Esophagus muscularis mucosa (tissue), 3 donors: ENCODE measurements at regions not wholly inside any gene's neighbourhood (a gene's known extent, or its start where the extent isn't known, plus 50 kb on each side); places are given as distances from the start of the nearest gene placed in this dataset.

Experiments
- POLR2A ChIP-seq: fragments of 450-650 bp; IDR thresholded peaks from one replicate; pipeline ENCODE4 v1.6.1; 2017; ENCODE audit warnings: antibody characterized with exemption, moderate library complexity, mild to moderate bottlenecking, low read depth
- TF ChIP-seq, protein P1 (sequence below), 3 experiments: fragments of 200-600 bp in 2 of 3; fragments of 450-650 bp in 1 of 3; sonication (generic) in 2 of 3; IDR thresholded peaks; one replicate each; pipeline ENCODE4 v1.5.1; 2017 to 2019; ENCODE audit warnings: antibody characterized with exemption in 3 of 3, mild to moderate bottlenecking in 2 of 3, moderate library complexity in 1 of 3

DNA sequence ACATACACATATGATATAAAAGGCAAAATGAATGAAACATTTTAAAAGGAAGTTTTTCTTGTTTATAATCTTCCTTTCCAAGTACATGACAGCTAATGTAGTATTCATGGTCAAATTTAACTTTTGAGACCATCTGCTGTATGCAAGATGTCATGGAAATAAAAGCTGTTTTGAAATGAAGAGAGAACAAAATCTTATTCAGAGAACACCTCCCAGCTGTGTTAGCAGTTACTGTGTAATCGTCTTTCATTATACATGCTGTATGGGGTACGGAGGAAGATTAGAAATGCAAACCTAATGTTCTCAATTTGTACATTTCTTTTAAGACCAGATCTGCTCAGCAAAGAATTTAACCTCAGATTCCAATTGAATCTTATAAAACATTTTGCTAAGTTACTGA, 1182.3 kb downstream of the OTOL1 start:
- TF ChIP-seq, protein P1, sequence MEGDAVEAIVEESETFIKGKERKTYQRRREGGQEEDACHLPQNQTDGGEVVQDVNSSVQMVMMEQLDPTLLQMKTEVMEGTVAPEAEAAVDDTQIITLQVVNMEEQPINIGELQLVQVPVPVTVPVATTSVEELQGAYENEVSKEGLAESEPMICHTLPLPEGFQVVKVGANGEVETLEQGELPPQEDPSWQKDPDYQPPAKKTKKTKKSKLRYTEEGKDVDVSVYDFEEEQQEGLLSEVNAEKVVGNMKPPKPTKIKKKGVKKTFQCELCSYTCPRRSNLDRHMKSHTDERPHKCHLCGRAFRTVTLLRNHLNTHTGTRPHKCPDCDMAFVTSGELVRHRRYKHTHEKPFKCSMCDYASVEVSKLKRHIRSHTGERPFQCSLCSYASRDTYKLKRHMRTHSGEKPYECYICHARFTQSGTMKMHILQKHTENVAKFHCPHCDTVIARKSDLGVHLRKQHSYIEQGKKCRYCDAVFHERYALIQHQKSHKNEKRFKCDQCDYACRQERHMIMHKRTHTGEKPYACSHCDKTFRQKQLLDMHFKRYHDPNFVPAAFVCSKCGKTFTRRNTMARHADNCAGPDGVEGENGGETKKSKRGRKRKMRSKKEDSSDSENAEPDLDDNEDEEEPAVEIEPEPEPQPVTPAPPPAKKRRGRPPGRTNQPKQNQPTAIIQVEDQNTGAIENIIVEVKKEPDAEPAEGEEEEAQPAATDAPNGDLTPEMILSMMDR (IDR thresholded peaks at IDR 0.05): no peak
- TF ChIP-seq POLR2A: no peak
